OCI-LY7 (cell line): ENCODE measurements at regions not wholly inside any gene's neighbourhood (a gene's known extent, or its start where the extent isn't known, plus 50 kb on each side); places are given as distances from the start of the nearest gene placed in this dataset.

Experiments
- CTCF ChIP-seq: fragments of 200-600 bp; sonication (generic); conservative IDR thresholded peaks from 2 replicates; pipeline ENCODE4 v1.5.1; 2014; ENCODE audit warnings: mild to moderate bottlenecking, antibody characterized with exemption, low read length, moderate library complexity, mixed read lengths
- EZH2phosphoT487 ChIP-seq: fragments of 200-600 bp; sonication (generic); IDR thresholded peaks from 2 replicates; pipeline ENCODE4 v1.6.1; 2018; ENCODE audit warnings: low read depth, borderline replicate concordance, mild to moderate bottlenecking, mixed run types, antibody characterized with exemption, low read length, moderate library complexity, mixed read lengths

DNA sequence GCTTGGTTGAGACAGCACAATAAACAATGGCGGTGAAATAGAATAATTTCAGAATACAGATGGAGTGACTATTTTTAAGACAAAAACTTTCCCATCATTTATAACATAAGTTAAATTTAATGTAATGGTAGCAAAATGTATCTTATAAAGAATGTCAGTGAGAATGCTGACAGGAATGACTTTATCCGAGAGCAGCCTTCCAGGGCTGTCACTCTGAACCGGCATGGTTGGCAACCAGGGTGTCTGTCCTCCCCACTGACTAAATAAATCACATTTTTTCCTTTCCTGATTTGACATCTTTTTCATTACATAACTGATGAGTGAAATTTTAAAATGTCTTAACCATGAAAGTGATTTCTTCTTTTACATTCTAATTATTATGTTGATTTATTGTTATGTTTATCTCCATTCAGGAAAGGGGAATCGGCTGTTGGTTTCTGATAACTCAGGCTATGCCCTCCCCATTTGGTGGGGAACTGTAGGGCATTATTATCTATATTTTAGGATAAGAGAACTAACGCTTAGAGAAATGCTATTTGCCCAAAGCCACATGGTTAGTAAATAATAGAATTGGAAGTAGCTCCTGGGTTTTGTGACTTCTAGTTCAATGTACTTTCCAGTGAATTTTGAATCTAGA, 109.2 kb upstream of the OGFRL1 start:
- no peak for TF ChIP-seq CTCF
- TF ChIP-seq EZH2phosphoT487 = no peak
